H9 (cell line): ENCODE measurements at regions not wholly inside any gene's neighbourhood (a gene's known extent, or its start where the extent isn't known, plus 50 kb on each side); places are given as distances from the start of the nearest gene placed in this dataset.

ENCODE experiments used
- DNase-seq: peaks from one replicate; pipeline ENCODE4 v3.0.0-alpha.2; 2017
- H2AFZ ChIP-seq: one replicate; pipeline ENCODE4 v1.6.1; 2013; ENCODE audit warnings: mild to moderate bottlenecking, low read length, control low read depth, moderate library complexity
- H2AK5ac ChIP-seq: 2 replicates; pipeline ENCODE4 v1.6.1; 2013; ENCODE audit warnings: low read length, control low read depth, mixed read lengths; ENCODE audit not compliant: insufficient read length
- H2BK120ac ChIP-seq: one replicate; pipeline ENCODE4 v1.6.1; 2013; ENCODE audit warnings: low read depth, mild to moderate bottlenecking, low read length, control low read depth, inconsistent platforms; ENCODE audit not compliant: poor library complexity, severe bottlenecking
- H2BK12ac ChIP-seq: 2 replicates; pipeline ENCODE4 v1.6.1; 2013; ENCODE audit warnings: low read length, control low read depth, mixed read lengths, low read depth; ENCODE audit not compliant: insufficient read length
- H2BK15ac ChIP-seq: 2 replicates; pipeline ENCODE4 v1.6.1; 2013; ENCODE audit warnings: low read depth, low read length, control low read depth
- H2BK20ac ChIP-seq: one replicate; pipeline ENCODE4 v1.6.1; 2013; ENCODE audit warnings: low read depth, mild to moderate bottlenecking, low read length, control low read depth, inconsistent platforms; ENCODE audit not compliant: poor library complexity, severe bottlenecking
- H2BK5ac ChIP-seq: 2 replicates; pipeline ENCODE4 v1.6.1; 2013; ENCODE audit warnings: low read length, control low read depth, mixed read lengths; ENCODE audit not compliant: insufficient read length
- H3K14ac ChIP-seq: 2 replicates; pipeline ENCODE4 v1.6.1; 2013; ENCODE audit warnings: low read length, control low read depth; ENCODE audit not compliant: insufficient read depth
- H3K18ac ChIP-seq: 2 replicates; pipeline ENCODE4 v1.6.1; 2013; ENCODE audit warnings: low read depth, mild to moderate bottlenecking, mixed read lengths, low read length, control low read depth; ENCODE audit not compliant: insufficient read length
- H3K23ac ChIP-seq: 2 replicates; pipeline ENCODE4 v1.6.1; 2013; ENCODE audit warnings: low read length, control low read depth, mixed read lengths, low read depth; ENCODE audit not compliant: insufficient read length
- H3K23me2 ChIP-seq: 2 replicates; pipeline ENCODE4 v1.6.1; 2013; ENCODE audit warnings: low read depth, mild to moderate bottlenecking, mixed read lengths, low read length, control low read depth; ENCODE audit not compliant: insufficient read length, poor library complexity, severe bottlenecking
- H3K27ac ChIP-seq: 2 replicates; pipeline ENCODE4 v1.5.1; 2013; ENCODE audit warnings: low read length, control low read depth, mixed read lengths, low read depth; ENCODE audit not compliant: insufficient read length
- H3K27me3 ChIP-seq: 2 replicates; pipeline ENCODE4 v1.6.1; 2013; ENCODE audit warnings: low read length, control low read depth, inconsistent platforms; ENCODE audit not compliant: insufficient read depth
- H3K4ac ChIP-seq: 2 replicates; pipeline ENCODE4 v1.6.1; 2013; ENCODE audit warnings: low read depth, mild to moderate bottlenecking, control low read depth, inconsistent platforms, low read length, moderate library complexity
- H3K4me1 ChIP-seq: 2 replicates; pipeline ENCODE4 v1.6.1; 2013; ENCODE audit warnings: low read length, control low read depth, inconsistent platforms; ENCODE audit not compliant: insufficient read depth
- H3K4me2 ChIP-seq: 2 replicates; pipeline ENCODE4 v1.6.1; 2013; ENCODE audit warnings: low read length, control low read depth, mixed read lengths; ENCODE audit not compliant: insufficient read length, insufficient read depth
- H3K56ac ChIP-seq: 2 replicates; pipeline ENCODE4 v1.6.1; 2013; ENCODE audit warnings: low read depth, mild to moderate bottlenecking, mixed read lengths, low read length, control low read depth; ENCODE audit not compliant: insufficient read length
- H3K79me1 ChIP-seq: 2 replicates; pipeline ENCODE4 v1.6.1; 2013; ENCODE audit warnings: low read depth, mild to moderate bottlenecking, moderate library complexity, low read length, control low read depth, inconsistent platforms; ENCODE audit not compliant: insufficient read depth, poor library complexity, severe bottlenecking
- H3K79me2 ChIP-seq: 2 replicates; pipeline ENCODE4 v1.6.1; 2013; ENCODE audit warnings: low read length, control low read depth, inconsistent platforms; ENCODE audit not compliant: insufficient read depth
- H3K9ac ChIP-seq: 2 replicates; pipeline ENCODE4 v1.6.1; 2013; ENCODE audit warnings: low read length, control low read depth, mixed read lengths; ENCODE audit not compliant: insufficient read length; ENCODE audit errors: extremely low read depth
- H3K9me3 ChIP-seq: one replicate; pipeline ENCODE4 v1.6.1; 2013; ENCODE audit warnings: low read depth, low read length, inconsistent platforms; ENCODE audit not compliant: control insufficient read depth
- H3T11ph ChIP-seq: one replicate; pipeline ENCODE4 v1.6.1; 2013; ENCODE audit warnings: mild to moderate bottlenecking, low read length, control low read depth, inconsistent platforms
- H4K20me1 ChIP-seq: one replicate; pipeline ENCODE4 v1.6.1; 2013; ENCODE audit not compliant: control insufficient read depth, insufficient read length, insufficient read depth
- H4K5ac ChIP-seq: 2 replicates; pipeline ENCODE4 v1.6.1; 2013; ENCODE audit warnings: low read depth, mild to moderate bottlenecking, mixed read lengths, low read length, control low read depth; ENCODE audit not compliant: insufficient read length
- H4K8ac ChIP-seq: replicated peaks from 2 replicates; pipeline ENCODE4 v1.6.1; 2013; ENCODE audit warnings: low read length, control low read depth, mixed read lengths, low read depth; ENCODE audit not compliant: insufficient read length
- H4K91ac ChIP-seq: 2 replicates; pipeline ENCODE4 v1.6.1; 2013; ENCODE audit warnings: low read depth, mild to moderate bottlenecking, moderate library complexity, mixed read lengths, low read length, control low read depth; ENCODE audit not compliant: insufficient read length
- H3K27ac Mint-ChIP-seq, 3 experiments: 2 replicates in 2 of 3; 3 replicates in 1 of 3; pipeline ENCODE4 v1.8.0; 2020 to 2021; ENCODE audit warnings: mixed read lengths in 3 of 3, mild to moderate bottlenecking in 1 of 3, moderate library complexity in 1 of 3
- H3K27me3 Mint-ChIP-seq: 2 replicates; pipeline ENCODE4 v1.8.0; 2021; ENCODE audit warnings: low read depth, mild to moderate bottlenecking, moderate library complexity, mixed read lengths
- H3K36me3 Mint-ChIP-seq, 3 experiments: 2 replicates in 2 of 3; 3 replicates in 1 of 3; pipeline ENCODE4 v1.8.0; 2020 to 2021; ENCODE audit warnings: low read depth in 3 of 3, mixed read lengths in 3 of 3; ENCODE audit not compliant: insufficient read depth in 1 of 3
- H3K4me1 Mint-ChIP-seq, 2 experiments: 2 replicates each; pipeline ENCODE4 v1.8.0; 2020; ENCODE audit warnings: mixed read lengths in 2 of 2
- H3K4me3 Mint-ChIP-seq, 2 experiments: 2 replicates in 1 of 2; 3 replicates in 1 of 2; pipeline ENCODE4 v1.8.0; 2020 to 2021; ENCODE audit warnings: mild to moderate bottlenecking in 2 of 2, mixed read lengths in 2 of 2, moderate library complexity in 1 of 2
- H3K9me3 Mint-ChIP-seq, 2 experiments: 2 replicates in 1 of 2; 3 replicates in 1 of 2; pipeline ENCODE4 v1.8.0; 2020; ENCODE audit warnings: mild to moderate bottlenecking in 2 of 2, mixed read lengths in 2 of 2, moderate library complexity in 1 of 2
- CTCF ChIP-seq: fragments of 200-600 bp; sonication (generic); conservative IDR thresholded peaks from 3 replicates; pipeline ENCODE4 v1.8.0; 2021; ENCODE audit warnings: antibody characterized with exemption, mild to moderate bottlenecking
- WGBS: extraction: QIAGEN DNeasy Blood & Tissue Kit; methylation state at CpG from one replicate; pipeline ENCODE4 v1.1.7; 2013; ENCODE audit warnings: missing lambda C conversion rate, low lambda C conversion rate, mixed read lengths; ENCODE audit not compliant: insufficient read length; ENCODE audit errors: extremely low coverage; 5-methylcytosine and 5-hydroxymethylcytosine counted together

GRCh38 chr13:85411591-85411990 is 387.6 kb downstream of the SLITRK6 start:
- H3K27me3 ChIP-seq = no peaks in the 10 kb centered on the region
- H3K4me1 ChIP-seq = no peaks in the 10 kb centered on the region
- no peak overlapping the region for H3K4ac ChIP-seq
- H3K79me2 ChIP-seq = no peaks in the 10 kb centered on the region
- Mint-ChIP-seq H3K4me1 (peaks cover 5 to 6% of the 10 kb centered on the region in 2 experiments), H3K4me3 (no peak overlapping the region), H3K27me3 (no peaks in the 10 kb centered on the region), H3K9me3 (no peaks in the 10 kb centered on the region; a peak in 1 of 5 replicates), H3K27ac (no peak overlapping the region), H3K36me3 (no peaks in the 10 kb centered on the region)
- H4K91ac ChIP-seq = no peak overlapping the region
- no peak overlapping the region for H2BK120ac ChIP-seq
- H3K4me2 ChIP-seq = no peak overlapping the region
- no peak overlapping the region for H2BK5ac ChIP-seq
- H2AK5ac ChIP-seq = no peak overlapping the region
- no peak overlapping the region for H2BK12ac ChIP-seq
- WGBS = no CpG with 5 or more reads among the region's 2 CpGs
- H3K18ac ChIP-seq = no peak overlapping the region
- H2BK15ac ChIP-seq = no peak overlapping the region
- no peaks in the 10 kb centered on the region for H3K23me2 ChIP-seq
- H4K5ac ChIP-seq = no peak overlapping the region
- no peak overlapping the region for H3K9ac ChIP-seq
- H4K20me1 ChIP-seq = no peaks in the 10 kb centered on the region
- no peak overlapping the region for H3K14ac ChIP-seq
- H3K56ac ChIP-seq = no peak overlapping the region
- no peak for DNase-seq
- H3K27ac ChIP-seq = no peak overlapping the region
- H3T11ph ChIP-seq = no peak overlapping the region
- no peak overlapping the region for H4K8ac ChIP-seq
- no peaks in the 10 kb centered on the region for H3K79me1 ChIP-seq
- no peak overlapping the region for H2BK20ac ChIP-seq
- H2AFZ ChIP-seq = no peak overlapping the region
- TF ChIP-seq CTCF = no peak
- H3K23ac ChIP-seq = no peak overlapping the region
- H3K9me3 ChIP-seq = no peaks in the 10 kb centered on the region
